SK-N-SH treated with all-trans-retinoic acid at 6 μM for 48 hours (cell line): ENCODE measurements at regions not wholly inside any gene's neighbourhood (a gene's known extent, or its start where the extent isn't known, plus 50 kb on each side); places are given as distances from the start of the nearest gene placed in this dataset.

Experiments used
- ATAC-seq: fragments of 200-7000 bp; cut with Tn5 transposase; 3 replicates; pipeline ENCODE4 v1.9.1; 2020; ENCODE audit warnings: mild to moderate bottlenecking, moderate library complexity
- ARNTL ChIP-seq: fragments of 450-650 bp; formaldehyde crosslinking; IDR thresholded peaks from 2 replicates; pipeline ENCODE4 v1.5.0; 2020; ENCODE audit warnings: low read depth, mild to moderate bottlenecking, moderate library complexity, borderline replicate concordance
- BACH2 ChIP-seq: fragments of 250-450 bp; sonication (Bioruptor Pico); IDR thresholded peaks from 2 replicates; pipeline ENCODE4 v1.9.0; 2021; ENCODE audit warnings: mild to moderate bottlenecking, borderline replicate concordance
- CREB5 ChIP-seq: fragments of 250-450 bp; sonication (Bioruptor Pico); IDR thresholded peaks from 2 replicates; pipeline ENCODE4 v1.5.1; 2020; ENCODE audit warnings: low read depth, mild to moderate bottlenecking, moderate library complexity
- CSDC2 ChIP-seq: fragments of 250-450 bp; sonication (Bioruptor Pico); IDR thresholded peaks from 2 replicates; pipeline ENCODE4 v1.5.0; 2020; ENCODE audit warnings: mild to moderate bottlenecking, moderate library complexity
- CSRNP3 ChIP-seq: fragments of 250-450 bp; sonication (Bioruptor Pico); IDR thresholded peaks from 2 replicates; pipeline ENCODE4 v1.5.1; 2021; ENCODE audit warnings: mild to moderate bottlenecking, moderate library complexity
- ESRRG ChIP-seq: fragments of 250-450 bp; sonication (Bioruptor Pico); IDR thresholded peaks from 2 replicates; pipeline ENCODE4 v1.6.1; 2021; ENCODE audit warnings: mild to moderate bottlenecking
- GLIS3 ChIP-seq: fragments of 250-450 bp; sonication (Bioruptor Pico); IDR thresholded peaks from 2 replicates; pipeline ENCODE4 v1.5.0; 2020; ENCODE audit warnings: mild to moderate bottlenecking, moderate library complexity
- ISL1 ChIP-seq: fragments of 250-450 bp; sonication (Bioruptor Pico); IDR thresholded peaks from 2 replicates; pipeline ENCODE4 v2.1.2; 2022; ENCODE audit warnings: mild to moderate bottlenecking, moderate library complexity
- OSR1 ChIP-seq: fragments of 250-450 bp; sonication (Bioruptor Pico); IDR thresholded peaks from 2 replicates; pipeline ENCODE4 v1.8.0; 2022; ENCODE audit warnings: moderate library complexity, mild to moderate bottlenecking, inconsistent platforms
- PATZ1 ChIP-seq: fragments of 250-450 bp; sonication (Bioruptor Pico); IDR thresholded peaks from 2 replicates; pipeline ENCODE4 v1.8.0; 2020; ENCODE audit warnings: mild to moderate bottlenecking, moderate library complexity, borderline replicate concordance
- POU6F1 ChIP-seq: fragments of 250-450 bp; sonication (Bioruptor Pico); IDR thresholded peaks from 2 replicates; pipeline ENCODE4 v1.8.0; 2021; ENCODE audit warnings: low read depth, mild to moderate bottlenecking, moderate library complexity, borderline replicate concordance
- PPARA ChIP-seq: fragments of 250-450 bp; sonication (Bioruptor Pico); IDR thresholded peaks from 2 replicates; pipeline ENCODE4 v1.5.0; 2020; ENCODE audit warnings: mild to moderate bottlenecking, borderline replicate concordance
- RARB ChIP-seq: fragments of 250-450 bp; sonication (Bioruptor Pico); IDR thresholded peaks from 2 replicates; pipeline ENCODE4 v1.8.0; 2021; ENCODE audit warnings: mild to moderate bottlenecking, moderate library complexity
- TCF4 ChIP-seq: fragments of 250-450 bp; sonication (Bioruptor Pico); IDR thresholded peaks from 2 replicates; pipeline ENCODE4 v1.8.0; 2021; ENCODE audit warnings: mild to moderate bottlenecking, moderate library complexity, borderline replicate concordance
- TOX ChIP-seq: fragments of 250-450 bp; sonication (Bioruptor Pico); IDR thresholded peaks from 2 replicates; pipeline ENCODE4 v1.8.0; 2021; ENCODE audit warnings: mild to moderate bottlenecking, moderate library complexity, borderline replicate concordance
- TSHZ2 ChIP-seq: fragments of 250-450 bp; sonication (Bioruptor Pico); IDR thresholded peaks from 2 replicates; pipeline ENCODE4 v1.5.0; 2020; ENCODE audit warnings: mild to moderate bottlenecking, moderate library complexity
- ZC3H10 ChIP-seq: fragments of 250-450 bp; sonication (Bioruptor Pico); IDR thresholded peaks from 2 replicates; pipeline ENCODE4 v1.5.1; 2021; ENCODE audit warnings: mild to moderate bottlenecking, moderate library complexity
- ZFP3 ChIP-seq: fragments of 250-450 bp; sonication (Bioruptor Pico); IDR thresholded peaks from 2 replicates; pipeline ENCODE4 v1.5.0; 2020; ENCODE audit warnings: mild to moderate bottlenecking, moderate library complexity
- ZFP30 ChIP-seq: fragments of 450-650 bp; formaldehyde crosslinking; IDR thresholded peaks from 2 replicates; pipeline ENCODE4 v1.5.0; 2022; ENCODE audit warnings: mild to moderate bottlenecking, moderate library complexity
- ZNF70 ChIP-seq: fragments of 450-650 bp; formaldehyde crosslinking; IDR thresholded peaks from 2 replicates; pipeline ENCODE4 v1.5.0; 2020; ENCODE audit warnings: mild to moderate bottlenecking, moderate library complexity
- ZNF8 ChIP-seq: fragments of 450-650 bp; formaldehyde crosslinking; IDR thresholded peaks from 2 replicates; pipeline ENCODE4 v1.5.0; 2020; ENCODE audit warnings: mild to moderate bottlenecking, moderate library complexity

GRCh38 chr7:131883769-131884168 is 327.3 kb upstream of the PODXL start:
- ATAC-seq = no peak
- TF ChIP-seq POU6F1 (CRISPR knock-in tag) (no peak), ZFP3 (no peak), ARNTL (CRISPR knock-in tag) (no peak), CSDC2 (CRISPR knock-in tag) (no peak), PATZ1 (CRISPR knock-in tag) (no peak), CREB5 (no peak), BACH2 (no peak), OSR1 (no peak), ISL1 (CRISPR knock-in tag) (no peak), ZC3H10 (no peak), TCF4 (CRISPR knock-in tag) (no peak), TSHZ2 (no peak), PPARA (no peak), ESRRG (CRISPR knock-in tag) (no peak), GLIS3 (no peak), ZNF70 (CRISPR knock-in tag) (no peak)

- TF ChIP-seq ZNF8 (CRISPR knock-in tag) (no peak), CSRNP3 (CRISPR knock-in tag) (no peak)
Observed at GRCh38 chr7:131883196-131883595, 326.8 kb upstream of the PODXL start.

GRCh38 chr7:131882321-131882720 is 325.9 kb upstream of the PODXL start:
- ATAC-seq = no peak
- TF ChIP-seq PPARA (no peak), TOX (CRISPR knock-in tag) (no peak), POU6F1 (CRISPR knock-in tag) (no peak), GLIS3 (no peak), OSR1 (no peak), ZNF8 (CRISPR knock-in tag) (no peak), CSRNP3 (CRISPR knock-in tag) (no peak), RARB (no peak), ZNF70 (CRISPR knock-in tag) (no peak), CSDC2 (CRISPR knock-in tag) (no peak), PATZ1 (CRISPR knock-in tag) (no peak), CREB5 (no peak), ISL1 (CRISPR knock-in tag) (no peak), ZFP30 (CRISPR knock-in tag) (no peak)

More at GRCh38 chr7:131883196-131883595, 326.8 kb upstream of the PODXL start:
- no peak for ATAC-seq
